H1 (cell line): ENCODE measurements at regions not wholly inside any gene's neighbourhood (a gene's known extent, or its start where the extent isn't known, plus 50 kb on each side); places are given as distances from the start of the nearest gene placed in this dataset.
"Not testable (repeated sequence)": the region's sequence is repeated elsewhere in the genome, so short reads cannot be mapped to it uniquely, and the experiment has no call there.

Experiments
- ATF3 ChIP-seq: IDR thresholded peaks from 2 replicates; pipeline ENCODE4 v1.6.1; 2011; ENCODE audit warnings: low read depth, mild to moderate bottlenecking, low read length; ENCODE audit not compliant: insufficient read depth
- CREB1 ChIP-seq: IDR thresholded peaks from 2 replicates; pipeline ENCODE4 v1.6.1; 2012; ENCODE audit warnings: inconsistent platforms
- CTCF ChIP-seq, 3 experiments: IDR thresholded peaks; 1 replicate in 2 of 3; 2 replicates in 1 of 3; pipeline versions ENCODE4 v1.5.1 to v1.6.1; 2011; ENCODE audit warnings: low read length in 3 of 3, mild to moderate bottlenecking in 3 of 3, inconsistent platforms in 2 of 3, low read depth in 1 of 3, moderate library complexity in 1 of 3; ENCODE audit not compliant: insufficient read depth in 1 of 3; ENCODE audit errors: control extremely low read depth in 1 of 3
- EZH2 ChIP-seq: fragments of 200-600 bp; sonication (generic); IDR thresholded peaks from 2 replicates; pipeline ENCODE4 v1.7.1; 2012; ENCODE audit warnings: low read depth, mild to moderate bottlenecking, moderate library complexity, low read length, inconsistent platforms; ENCODE audit not compliant: severe bottlenecking
- HDAC2 ChIP-seq, 2 experiments: fragments of 300-600 bp in 1 of 2; sonication (generic) in 1 of 2; IDR thresholded peaks; 2 replicates each; pipeline ENCODE4 v1.6.1; 2011 to 2012; ENCODE audit warnings: low read depth in 2 of 2, low read length in 2 of 2, mild to moderate bottlenecking in 2 of 2, moderate library complexity in 2 of 2, borderline replicate concordance in 1 of 2, inconsistent platforms in 1 of 2
- MAX ChIP-seq: IDR thresholded peaks from 2 replicates; pipeline ENCODE4 v1.6.1; 2012; ENCODE audit warnings: inconsistent platforms
- POLR2A ChIP-seq, 2 experiments: IDR thresholded peaks; 1 replicate in 1 of 2; 2 replicates in 1 of 2; pipeline ENCODE4 v1.6.1; 2011; ENCODE audit warnings: low read depth in 2 of 2, low read length in 2 of 2, mild to moderate bottlenecking in 2 of 2; ENCODE audit errors: control extremely low read depth in 1 of 2
- SIN3A ChIP-seq, 2 experiments: IDR thresholded peaks in 1 of 2; conservative IDR thresholded peaks in 1 of 2; 2 replicates each; pipeline ENCODE4 v1.6.1; 2011 to 2012; ENCODE audit warnings: low read length in 2 of 2, improper control_type of control experiment in 1 of 2, low read depth in 1 of 2, mild to moderate bottlenecking in 1 of 2
- YY1 ChIP-seq: IDR thresholded peaks from 2 replicates; pipeline ENCODE4 v1.6.1; 2011; ENCODE audit warnings: low read depth, mild to moderate bottlenecking, low read length

GRCh38 chr15:28788649-28789400, 59.6 kb downstream of the GOLGA6L7 start:
- TF ChIP-seq ATF3; SIN3A (conservative IDR thresholded peaks at IDR 0.05 in 1 of 2, IDR thresholded peaks at IDR 0.05 in 1 of 2; ENCODE audit: low read depth in 1 of 2, low read length in 2 of 2); CTCF (IDR thresholded peaks at IDR 0.05; ENCODE audit: control extremely low read depth in 1 of 3, insufficient read depth in 1 of 3, low read depth in 1 of 3, low read length in 3 of 3); MAX; CREB1; HDAC2 (IDR thresholded peaks at IDR 0.05; ENCODE audit: borderline replicate concordance in 1 of 2, low read depth in 2 of 2, low read length in 2 of 2); EZH2; POLR2A (IDR thresholded peaks at IDR 0.05; ENCODE audit: control extremely low read depth in 1 of 2, low read depth in 2 of 2, low read length in 2 of 2); YY1: not testable (repeated sequence)
